NCI-H526 treated with DMSO at 0.1 percent for 48 hours (cell line): ENCODE measurements at regions not wholly inside any gene's neighbourhood (a gene's known extent, or its start where the extent isn't known, plus 50 kb on each side); places are given as distances from the start of the nearest gene placed in this dataset.
"Not testable (repeated sequence)": the region's sequence is repeated elsewhere in the genome, so short reads cannot be mapped to it uniquely, and the experiment has no call there.

Experiments used
- DNase-seq: peaks from one replicate; lab custom pipeline; 2025; lab: John Stamatoyannopoulos, UW

DNA sequence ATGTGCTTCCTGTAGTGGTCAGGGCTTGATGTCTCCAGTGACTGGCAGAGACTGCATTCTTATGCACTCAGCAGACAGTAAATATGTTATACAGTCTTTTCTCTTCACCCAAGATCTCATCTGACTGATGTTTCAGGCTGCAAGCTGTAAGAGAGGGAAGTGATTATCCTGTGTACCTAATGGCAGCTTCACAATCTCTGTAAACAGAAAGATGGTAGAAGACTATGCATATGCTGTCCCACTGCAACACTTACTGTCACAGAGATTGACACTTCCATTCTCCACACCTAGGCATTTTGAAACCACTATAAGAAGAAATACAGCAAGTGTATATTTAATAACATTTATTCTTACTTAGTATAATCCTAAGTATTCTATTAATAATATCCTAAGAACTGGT, 97.6 kb upstream of the ANXA1 start:
- DNase-seq: no peak

DNA sequence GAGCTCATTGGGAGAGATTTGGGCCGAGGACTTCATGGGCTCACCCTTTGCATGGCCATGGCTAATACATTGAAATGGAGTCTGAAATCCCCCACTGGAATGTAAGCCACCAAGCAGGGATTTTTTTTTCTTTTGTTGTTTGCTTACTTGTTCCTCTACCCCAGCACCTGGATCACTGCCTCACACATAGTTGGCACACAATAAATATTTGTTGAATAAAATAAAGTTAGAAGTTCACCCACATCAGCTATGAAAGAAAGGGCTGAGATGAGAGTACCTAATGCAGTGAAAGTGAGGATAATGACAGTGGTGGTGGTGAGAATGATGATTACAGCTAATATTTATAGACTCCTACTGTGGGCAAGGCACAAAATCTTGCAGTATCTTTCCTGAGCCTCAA, 98.1 kb upstream of the ANXA1 start:
- no peak for DNase-seq

DNA sequence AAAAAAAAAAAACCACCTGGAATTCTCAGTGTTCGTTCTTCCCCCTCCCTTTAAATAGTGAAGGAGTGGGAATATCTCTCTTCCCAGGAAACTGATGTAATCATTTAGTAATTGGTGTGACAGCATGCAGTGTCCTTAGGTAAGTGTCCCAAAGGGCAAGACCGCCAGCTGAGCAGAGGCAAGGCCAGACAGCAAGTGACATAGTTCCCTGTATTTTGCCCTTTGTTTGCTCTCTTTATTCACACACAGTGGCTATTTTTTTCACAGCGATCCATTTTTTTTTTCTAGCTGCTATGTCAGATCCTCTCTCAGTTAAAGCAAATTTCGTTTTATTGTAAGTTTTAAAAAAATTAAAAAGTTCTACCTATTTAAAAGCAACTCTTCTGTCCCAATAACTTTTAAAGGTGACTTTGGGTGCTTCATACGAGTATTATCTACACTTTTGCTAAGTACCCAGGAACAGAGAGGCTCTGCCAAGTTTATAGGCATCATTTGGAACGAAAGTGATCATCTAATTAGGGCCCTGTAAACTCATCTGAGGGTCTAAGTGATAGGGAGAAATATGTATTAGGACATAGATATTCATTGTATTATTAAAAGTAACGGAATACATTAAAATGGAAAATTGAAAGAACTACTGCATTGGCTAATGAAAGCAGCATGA, 98.2 kb upstream of the ALDH1A1 start:
- DNase-seq: no peak

GRCh38 chr9:73050065-73050816, 97.4 kb upstream of the ALDH1A1 start:
- no peak for DNase-seq

- DNase-seq: no peak
Observed at GRCh38 chr9:73049280-73049679, 96.4 kb upstream of the ALDH1A1 start.

DNA sequence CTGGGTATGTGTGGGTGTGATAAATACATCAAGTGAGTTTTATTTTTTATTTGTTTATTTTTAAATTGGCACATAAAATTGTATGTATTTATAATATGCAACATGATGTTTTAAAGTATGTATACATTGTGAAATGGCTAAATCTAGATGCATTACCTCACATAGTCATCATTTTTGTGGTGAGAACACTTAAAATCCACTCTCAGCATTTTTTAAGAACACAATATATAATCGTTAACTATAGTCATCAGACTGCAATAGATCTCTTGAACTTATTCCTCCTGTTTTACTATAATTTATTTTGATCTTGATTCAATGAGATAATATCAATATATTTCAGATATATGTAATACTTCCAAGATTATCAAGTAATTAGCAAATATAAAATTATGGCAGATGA, 93.9 kb upstream of the ALDH1A1 start:
- DNase-seq: no peak

DNA sequence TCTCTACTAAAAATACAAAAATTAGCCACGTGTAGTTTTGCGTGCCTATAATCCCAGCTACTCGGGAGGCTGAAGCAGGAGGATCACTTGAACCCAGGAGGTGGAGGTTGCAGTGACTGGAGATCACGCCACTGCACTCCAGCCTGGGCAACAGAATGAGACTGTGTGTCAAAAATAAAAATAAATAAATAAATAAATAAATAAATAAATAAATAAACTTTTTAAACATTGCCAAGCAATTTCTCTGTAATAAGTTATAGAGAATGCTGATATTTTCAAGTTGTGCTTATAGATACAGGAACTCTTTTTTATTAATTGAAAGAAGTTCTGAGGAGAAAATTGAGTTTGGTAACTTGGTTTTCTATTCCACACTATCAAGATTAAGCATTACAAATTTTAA, 91.9 kb upstream of the ALDH1A1 start:
- not testable (repeated sequence) for DNase-seq

- DNase-seq: no peak
Observed at GRCh38 chr9:73042155-73042554, 89.3 kb upstream of the ALDH1A1 start.

DNA sequence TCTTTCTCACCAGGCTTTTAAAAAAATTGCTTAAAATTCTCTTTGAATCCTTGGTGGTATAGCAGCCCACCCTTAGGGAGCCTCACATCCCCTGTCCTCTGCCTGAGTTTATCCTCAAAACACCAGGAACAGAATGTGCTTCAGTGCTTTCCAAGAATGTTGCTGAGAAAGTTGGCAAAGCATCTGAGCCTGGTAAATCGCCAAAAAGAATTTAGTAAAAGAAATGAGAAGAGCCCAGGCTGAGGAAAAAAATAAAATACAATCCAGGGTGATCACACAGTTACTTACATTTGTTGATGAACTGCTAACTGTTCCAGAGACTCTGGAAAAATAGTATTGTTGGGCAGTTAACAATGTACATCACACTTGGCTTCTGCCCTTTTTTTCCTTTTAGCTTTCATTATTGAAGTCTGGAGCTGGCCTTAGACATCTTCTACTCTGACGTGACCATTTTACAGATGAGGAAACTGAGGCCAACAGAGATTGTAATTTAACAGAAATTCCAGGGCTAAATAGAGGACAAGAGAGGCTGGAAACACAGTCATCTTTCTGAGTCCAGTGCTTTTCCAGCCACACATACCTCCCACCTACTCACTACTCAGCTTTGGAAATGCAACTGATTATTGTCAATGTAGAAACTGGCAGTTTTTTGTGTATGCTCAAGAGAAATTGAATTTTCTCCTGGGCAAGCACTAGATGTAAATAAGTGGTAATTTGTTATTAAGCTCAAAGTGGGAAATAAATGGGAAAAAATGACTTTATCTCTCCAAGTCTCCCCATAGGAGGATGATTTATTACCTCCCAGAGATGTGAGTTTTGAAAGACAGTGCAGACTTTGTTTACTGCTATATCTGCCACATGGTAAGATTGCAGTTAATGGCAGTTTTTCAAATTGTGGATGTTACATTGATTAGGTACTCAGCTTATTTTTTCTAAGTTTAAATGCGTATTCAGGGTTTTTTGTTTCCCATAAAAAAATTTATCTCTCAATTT, 86.7 kb upstream of the ALDH1A1 start:
- no peak for DNase-seq

DNA sequence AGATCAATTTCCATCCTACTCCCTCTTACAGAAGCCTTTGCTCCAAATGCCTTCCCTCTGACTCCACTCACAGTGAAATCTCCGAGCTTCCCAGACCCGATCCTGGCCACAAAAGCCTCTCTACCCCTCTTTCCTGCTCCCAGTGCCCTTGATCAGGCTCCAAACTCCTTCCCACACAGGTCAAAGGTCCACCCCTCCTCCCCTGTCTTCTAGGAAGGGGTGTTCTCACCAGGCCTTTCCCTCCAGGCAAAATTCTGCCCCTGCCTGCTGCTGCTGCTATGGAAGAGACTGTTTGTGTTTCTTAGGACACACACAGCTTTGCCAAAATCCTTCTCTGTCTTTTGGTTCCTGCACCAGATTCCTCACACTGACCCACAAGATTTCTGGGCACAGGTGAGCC, 85.8 kb upstream of the ALDH1A1 start:
- no peak for DNase-seq

DNA sequence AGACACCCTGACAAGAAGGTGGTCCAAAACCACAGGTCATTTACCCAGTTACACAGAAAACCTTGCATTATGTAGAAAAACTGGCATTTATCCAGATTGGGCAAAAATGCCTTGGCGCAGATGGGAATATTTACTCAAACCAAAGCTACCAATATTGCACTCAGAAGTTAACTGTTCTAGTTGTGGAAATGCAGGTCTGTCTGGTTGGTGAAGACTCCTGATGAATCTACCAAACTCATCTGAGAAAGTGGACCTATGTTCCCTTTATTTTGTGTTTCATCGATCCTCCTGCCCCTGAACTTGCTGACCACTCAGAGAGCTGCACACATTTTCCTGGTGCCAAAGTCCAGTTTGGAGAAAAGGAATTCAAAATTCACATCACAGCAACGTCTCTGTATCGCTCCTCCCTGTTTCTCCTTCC, 85.2 kb upstream of the ALDH1A1 start:
- no peak for DNase-seq

DNA sequence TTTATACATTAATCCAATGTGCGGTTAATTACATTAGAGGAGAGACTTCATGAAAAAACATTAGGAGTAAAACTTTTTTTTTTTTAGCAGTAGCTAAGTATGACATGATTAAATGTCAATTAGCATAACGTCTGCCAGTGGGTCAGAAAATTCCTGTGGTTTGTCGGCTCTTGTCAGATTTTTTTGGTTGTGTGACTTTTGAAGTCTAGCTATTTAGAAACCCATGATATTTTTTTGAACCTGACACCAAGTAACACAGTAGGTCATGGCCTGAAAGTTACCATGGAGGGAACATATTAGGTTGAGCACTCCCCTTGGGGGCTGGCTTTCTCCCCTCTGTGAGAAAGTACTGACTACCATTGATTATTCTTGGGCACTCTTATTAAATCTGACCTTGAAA, 84.8 kb upstream of the ALDH1A1 start:
- no peak for DNase-seq

GRCh38 chr9:73034962-73035361, 82.1 kb upstream of the ALDH1A1 start:
- no peak for DNase-seq

GRCh38 chr9:73031350-73031749, 78.5 kb upstream of the ALDH1A1 start:
- DNase-seq: no peak

- DNase-seq: no peak
Observed at GRCh38 chr9:73030370-73031030, 77.6 kb upstream of the ALDH1A1 start.

DNA sequence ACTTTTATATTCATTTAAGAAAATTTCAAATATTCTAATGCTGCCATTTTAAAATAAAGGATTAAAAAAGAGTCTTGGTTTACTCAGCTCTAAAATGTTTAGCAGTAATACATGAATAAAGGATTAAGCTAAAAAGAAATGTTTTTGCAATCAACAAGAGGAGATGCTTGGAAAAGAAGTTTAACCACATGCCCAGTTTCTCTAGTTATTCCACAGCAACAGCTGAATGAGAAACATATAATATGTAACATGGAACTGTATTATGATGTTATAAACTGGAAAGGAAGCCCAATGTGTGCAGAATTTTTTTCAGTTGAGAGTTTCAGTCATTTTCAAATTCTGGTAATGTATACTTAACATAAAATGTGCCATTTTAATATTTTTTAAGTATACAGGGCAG, 76.5 kb upstream of the ALDH1A1 start:
- no peak for DNase-seq

GRCh38 chr9:73026375-73026774, 73.5 kb upstream of the ALDH1A1 start:
- no peak for DNase-seq

- no peak for DNase-seq
Observed at GRCh38 chr9:73024601-73025034, 71.8 kb upstream of the ALDH1A1 start.

GRCh38 chr9:73023025-73023541, 70.2 kb upstream of the ALDH1A1 start:
- DNase-seq: peak; percentile 11

GRCh38 chr9:73022353-73022752, 69.5 kb upstream of the ALDH1A1 start:
- no peak for DNase-seq

DNA sequence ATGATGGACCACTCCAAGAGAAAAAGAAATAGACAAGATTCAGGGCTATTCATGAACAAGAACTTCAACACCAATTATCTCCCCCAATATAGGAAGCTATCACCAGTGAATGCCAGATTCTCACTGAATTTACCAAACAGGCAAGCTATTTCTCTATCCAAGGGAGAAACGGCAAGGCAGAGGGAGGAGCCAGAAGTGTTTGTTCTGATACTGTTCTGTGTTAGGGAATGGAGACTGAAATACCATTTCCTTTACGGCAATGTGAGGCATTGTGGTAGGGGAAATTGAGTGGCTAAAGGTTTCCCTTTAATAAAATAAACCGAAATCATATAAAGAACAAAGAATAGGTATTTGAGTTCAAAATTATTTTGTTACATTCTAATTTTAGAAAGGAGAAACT, 68.0 kb upstream of the ALDH1A1 start:
- no peak for DNase-seq

- DNase-seq: no peak
Observed at GRCh38 chr9:73014011-73014410, 61.2 kb upstream of the ALDH1A1 start.
